Neural cell (in vitro differentiated cells): ENCODE measurements at regions not wholly inside any gene's neighbourhood (a gene's known extent, or its start where the extent isn't known, plus 50 kb on each side); places are given as distances from the start of the nearest gene placed in this dataset.

ENCODE experiments used
- H2AFZ ChIP-seq: fragments of 200-600, 300-800 bp; sonication (generic), shearing (Covaris generic); 2 replicates; pipeline ENCODE4 v1.6.0; 2014; ENCODE audit warnings: low read depth, mild to moderate bottlenecking, antibody characterized with exemption, low read length, moderate library complexity
- H3F3A ChIP-seq: fragments of 200-600 bp; shearing (Covaris generic); 2 replicates; pipeline ENCODE4 v1.6.1; 2016; ENCODE audit warnings: mild to moderate bottlenecking, moderate library complexity, mixed read lengths, antibody characterized with exemption, low read length; ENCODE audit not compliant: insufficient read depth, poor library complexity, severe bottlenecking
- H3K27ac ChIP-seq: fragments of 200-600, 300-800 bp; sonication (generic), shearing (Covaris generic); 2 replicates; pipeline ENCODE4 v1.5.1; 2014; ENCODE audit warnings: mild to moderate bottlenecking, low read length, moderate library complexity
- H3K27me3 ChIP-seq: fragments of 300-800, 200-600 bp; sonication (generic), shearing (Covaris generic); 2 replicates; pipeline ENCODE4 v1.6.0; 2014; ENCODE audit warnings: mild to moderate bottlenecking, low read depth, low read length, moderate library complexity; ENCODE audit not compliant: insufficient read depth
- H3K36me3 ChIP-seq: fragments of 300-800, 200-600 bp; sonication (generic), shearing (Covaris generic); 2 replicates; pipeline ENCODE4 v1.5.1; 2014; ENCODE audit warnings: mild to moderate bottlenecking, antibody characterized with exemption, low read length, moderate library complexity; ENCODE audit not compliant: insufficient read depth
- H3K4me2 ChIP-seq: fragments of 300-800, 200-600 bp; sonication (generic), shearing (Covaris generic); 2 replicates; pipeline ENCODE4 v1.6.0; 2014; ENCODE audit warnings: mild to moderate bottlenecking, low read length
- H3K4me3 ChIP-seq: fragments of 300-800, 200-600 bp; sonication (generic), shearing (Covaris generic); 2 replicates; pipeline ENCODE4 v1.5.1; 2014; ENCODE audit warnings: mild to moderate bottlenecking, low read length, moderate library complexity
- H3K79me2 ChIP-seq: fragments of 200-600 bp; shearing (Covaris generic); replicated peaks from 2 replicates; pipeline ENCODE4 v1.6.0; 2014; ENCODE audit warnings: mild to moderate bottlenecking, low read length, moderate library complexity; ENCODE audit not compliant: insufficient read depth
- H3K9ac ChIP-seq: fragments of 300-800, 200-600 bp; sonication (generic), shearing (Covaris generic); 2 replicates; pipeline ENCODE4 v1.6.1; 2016; ENCODE audit warnings: mild to moderate bottlenecking, low read length, mixed read lengths
- H3K9me2 ChIP-seq: fragments of 200-600 bp; shearing (Covaris generic); 2 replicates; pipeline ENCODE4 v1.6.1; 2016; ENCODE audit warnings: mild to moderate bottlenecking, low read length, mixed read lengths; ENCODE audit not compliant: insufficient read depth
- H3K9me3 ChIP-seq: fragments of 200-600, 300-800 bp; sonication (generic), shearing (Covaris generic); 2 replicates; pipeline ENCODE4 v1.6.1; 2016; ENCODE audit warnings: mild to moderate bottlenecking, mixed run types, low read length, moderate library complexity, mixed read lengths
- H4K20me1 ChIP-seq: fragments of 200-600 bp; shearing (Covaris generic); 2 replicates; pipeline ENCODE4 v1.6.1; 2016; ENCODE audit warnings: mild to moderate bottlenecking, mixed run types; ENCODE audit not compliant: insufficient read depth
- CTCF ChIP-seq: fragments of 450-650 bp; IDR thresholded peaks from 2 replicates; pipeline ENCODE4 v1.5.1; 2014; ENCODE audit warnings: antibody characterized with exemption, mild to moderate bottlenecking, moderate library complexity; ENCODE audit not compliant: poor library complexity, severe bottlenecking
- EP300 ChIP-seq: fragments of 450-650 bp; conservative IDR thresholded peaks from 2 replicates; pipeline ENCODE4 v1.6.1; 2014; ENCODE audit warnings: antibody characterized with exemption, mild to moderate bottlenecking, moderate library complexity; ENCODE audit not compliant: poor library complexity, severe bottlenecking
- EZH2 ChIP-seq: fragments of 200-600, 300-800 bp; shearing (Covaris generic), sonication (generic); IDR thresholded peaks from 2 replicates; pipeline ENCODE4 v1.6.1; 2014; ENCODE audit warnings: antibody characterized with exemption, low read length, borderline replicate concordance, mild to moderate bottlenecking; ENCODE audit not compliant: insufficient read depth, poor library complexity, severe bottlenecking
- MXI1 ChIP-seq: fragments of 450-650 bp; conservative IDR thresholded peaks from 2 replicates; pipeline ENCODE4 v1.6.1; 2014; ENCODE audit warnings: antibody characterized with exemption, mild to moderate bottlenecking; ENCODE audit not compliant: poor library complexity, severe bottlenecking
- POLR2AphosphoS5 ChIP-seq: IDR thresholded peaks from 2 replicates; pipeline ENCODE4 v1.6.1; 2012
- RAD21 ChIP-seq: fragments of 450-650 bp; conservative IDR thresholded peaks from 2 replicates; pipeline ENCODE4 v1.6.1; 2014; ENCODE audit warnings: antibody characterized with exemption, mild to moderate bottlenecking, moderate library complexity
- SMC3 ChIP-seq: fragments of 450-650 bp; conservative IDR thresholded peaks from 2 replicates; pipeline ENCODE4 v1.6.1; 2014; ENCODE audit warnings: antibody characterized with exemption, mild to moderate bottlenecking, moderate library complexity; ENCODE audit not compliant: poor library complexity
- TAF1 ChIP-seq: IDR thresholded peaks from 2 replicates; pipeline ENCODE4 v1.6.1; 2012; ENCODE audit warnings: low read depth
- TF ChIP-seq, protein P1 (sequence below): IDR thresholded peaks from 2 replicates; pipeline ENCODE4 v1.6.1; 2012; ENCODE audit warnings: borderline replicate concordance

DNA sequence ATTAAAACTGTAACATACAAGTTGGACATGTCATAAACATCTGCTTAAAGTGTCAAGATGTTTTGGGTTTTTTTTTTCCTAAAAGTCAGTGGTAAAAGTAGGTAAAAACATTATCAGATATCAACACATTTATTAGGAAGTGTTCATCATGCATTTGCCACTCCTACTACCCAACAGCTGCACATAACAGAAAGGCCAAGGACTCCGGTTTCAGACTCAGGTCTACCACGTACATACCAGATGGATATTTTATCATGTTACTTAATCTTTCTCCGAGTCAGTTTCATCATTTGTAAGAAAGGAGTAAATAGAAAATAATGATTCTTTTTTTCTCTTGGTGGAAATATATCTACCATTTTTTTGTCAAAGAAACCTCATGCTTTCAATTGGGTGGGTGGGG, 192.3 kb downstream of the UBE2E3 start:
- Histone ChIP-seq H3K27ac (no peak overlapping the region), H3F3A (no peaks in the 10 kb centered on the region), H3K9me3 (no peaks in the 10 kb centered on the region), H3K36me3 (no peaks in the 10 kb centered on the region), H3K4me2 (no peak overlapping the region), H3K4me3 (no peak overlapping the region), H4K20me1 (no peaks in the 10 kb centered on the region), H2AFZ (no peak overlapping the region), H3K9me2 (no peaks in the 10 kb centered on the region), H3K79me2 (no peaks in the 10 kb centered on the region), H3K9ac (no peak overlapping the region), H3K27me3 (no peaks in the 10 kb centered on the region)
- TF ChIP-seq SMC3 = no peak
- TF ChIP-seq EZH2 = no peak
- TF ChIP-seq TAF1 = no peak
- TF ChIP-seq POLR2AphosphoS5 = no peak
- TF ChIP-seq RAD21 = no peak
- TF ChIP-seq CTCF = no peak
- TF ChIP-seq, protein P1, sequence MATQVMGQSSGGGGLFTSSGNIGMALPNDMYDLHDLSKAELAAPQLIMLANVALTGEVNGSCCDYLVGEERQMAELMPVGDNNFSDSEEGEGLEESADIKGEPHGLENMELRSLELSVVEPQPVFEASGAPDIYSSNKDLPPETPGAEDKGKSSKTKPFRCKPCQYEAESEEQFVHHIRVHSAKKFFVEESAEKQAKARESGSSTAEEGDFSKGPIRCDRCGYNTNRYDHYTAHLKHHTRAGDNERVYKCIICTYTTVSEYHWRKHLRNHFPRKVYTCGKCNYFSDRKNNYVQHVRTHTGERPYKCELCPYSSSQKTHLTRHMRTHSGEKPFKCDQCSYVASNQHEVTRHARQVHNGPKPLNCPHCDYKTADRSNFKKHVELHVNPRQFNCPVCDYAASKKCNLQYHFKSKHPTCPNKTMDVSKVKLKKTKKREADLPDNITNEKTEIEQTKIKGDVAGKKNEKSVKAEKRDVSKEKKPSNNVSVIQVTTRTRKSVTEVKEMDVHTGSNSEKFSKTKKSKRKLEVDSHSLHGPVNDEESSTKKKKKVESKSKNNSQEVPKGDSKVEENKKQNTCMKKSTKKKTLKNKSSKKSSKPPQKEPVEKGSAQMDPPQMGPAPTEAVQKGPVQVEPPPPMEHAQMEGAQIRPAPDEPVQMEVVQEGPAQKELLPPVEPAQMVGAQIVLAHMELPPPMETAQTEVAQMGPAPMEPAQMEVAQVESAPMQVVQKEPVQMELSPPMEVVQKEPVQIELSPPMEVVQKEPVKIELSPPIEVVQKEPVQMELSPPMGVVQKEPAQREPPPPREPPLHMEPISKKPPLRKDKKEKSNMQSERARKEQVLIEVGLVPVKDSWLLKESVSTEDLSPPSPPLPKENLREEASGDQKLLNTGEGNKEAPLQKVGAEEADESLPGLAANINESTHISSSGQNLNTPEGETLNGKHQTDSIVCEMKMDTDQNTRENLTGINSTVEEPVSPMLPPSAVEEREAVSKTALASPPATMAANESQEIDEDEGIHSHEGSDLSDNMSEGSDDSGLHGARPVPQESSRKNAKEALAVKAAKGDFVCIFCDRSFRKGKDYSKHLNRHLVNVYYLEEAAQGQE = no peak
- no peak for TF ChIP-seq EP300
- TF ChIP-seq MXI1 = no peak

- H3K4me3 ChIP-seq = no peak overlapping the region
- no peak overlapping the region for H3K4me2 ChIP-seq
- no peaks in the 10 kb centered on the region for H3K36me3 ChIP-seq
- no peaks in the 10 kb centered on the region for H3K9me2 ChIP-seq
- no peaks in the 10 kb centered on the region for H3K79me2 ChIP-seq
- H3K9me3 ChIP-seq = no peaks in the 10 kb centered on the region
- H3K27ac ChIP-seq = no peak overlapping the region
- no peak for TF ChIP-seq CTCF
- no peak for TF ChIP-seq EZH2
- no peak for TF ChIP-seq POLR2AphosphoS5
- no peak for TF ChIP-seq MXI1
- TF ChIP-seq, protein P1 = no peak
- no peak for TF ChIP-seq RAD21
- no peak for TF ChIP-seq SMC3
- no peak for TF ChIP-seq EP300
- no peak for TF ChIP-seq TAF1
- no peak overlapping the region for H3K9ac ChIP-seq
- H4K20me1 ChIP-seq = no peaks in the 10 kb centered on the region
- no peak overlapping the region for H2AFZ ChIP-seq
- H3K27me3 ChIP-seq = no peaks in the 10 kb centered on the region
- H3F3A ChIP-seq = no peaks in the 10 kb centered on the region
Observed at GRCh38 chr2:181174611-181175580, 194.5 kb downstream of the UBE2E3 start.
